A549 (cell line): ENCODE measurements at regions not wholly inside any gene's neighbourhood (a gene's known extent, or its start where the extent isn't known, plus 50 kb on each side); places are given as distances from the start of the nearest gene placed in this dataset.

Experiments
- CHD2 ChIP-seq: fragments of 150-350 bp; IDR thresholded peaks from 2 replicates; pipeline ENCODE4 v1.6.1; 2014; ENCODE audit warnings: low read length; ENCODE audit not compliant: partially characterized antibody
- CTCF ChIP-seq: fragments of >200 bp; sonication (Bioruptor Twin); formaldehyde crosslinking; IDR thresholded peaks from 3 replicates; pipeline ENCODE4 v1.5.1; 2016
- HOXA7 ChIP-seq: fragments of 250-450 bp; sonication (Bioruptor Pico); IDR thresholded peaks from 2 replicates; pipeline ENCODE4 v1.5.0; 2020; ENCODE audit warnings: mild to moderate bottlenecking, moderate library complexity
- KDM1A ChIP-seq: fragments of 200-600 bp; sonication (generic); IDR thresholded peaks from 2 replicates; pipeline ENCODE4 v1.6.1; 2016; ENCODE audit warnings: low read depth, mild to moderate bottlenecking
- POLR2A ChIP-seq: IDR thresholded peaks from 2 replicates; pipeline ENCODE4 v1.6.1; 2012; ENCODE audit warnings: mild to moderate bottlenecking, low read length
- RAD21 ChIP-seq, 2 experiments: fragments of >200 bp in 1 of 2; sonication (Bioruptor Twin) in 1 of 2; formaldehyde crosslinking in 1 of 2; IDR thresholded peaks in 1 of 2; conservative IDR thresholded peaks in 1 of 2; 2 replicates in 1 of 2; 3 replicates in 1 of 2; pipeline ENCODE4 v1.6.1; 2012 to 2018; ENCODE audit warnings: inconsistent platforms in 1 of 2
- RFX5 ChIP-seq: fragments of 450-650 bp; IDR thresholded peaks from 2 replicates; pipeline ENCODE4 v1.7.1; 2014; ENCODE audit warnings: antibody characterized with exemption, mild to moderate bottlenecking, moderate library complexity
- TP53 ChIP-seq: fragments of 250-450 bp; sonication (Bioruptor Pico); IDR thresholded peaks from 2 replicates; pipeline ENCODE4 v1.5.0; 2021; ENCODE audit warnings: mild to moderate bottlenecking, moderate library complexity
- TF ChIP-seq, protein P1 (sequence below): IDR thresholded peaks from 2 replicates; pipeline ENCODE4 v1.6.1; 2012
- TF ChIP-seq, protein P2 (sequence below): fragments of >200 bp; sonication (Bioruptor Twin); formaldehyde crosslinking; IDR thresholded peaks from 3 replicates; pipeline ENCODE4 v1.6.1; 2016

DNA sequence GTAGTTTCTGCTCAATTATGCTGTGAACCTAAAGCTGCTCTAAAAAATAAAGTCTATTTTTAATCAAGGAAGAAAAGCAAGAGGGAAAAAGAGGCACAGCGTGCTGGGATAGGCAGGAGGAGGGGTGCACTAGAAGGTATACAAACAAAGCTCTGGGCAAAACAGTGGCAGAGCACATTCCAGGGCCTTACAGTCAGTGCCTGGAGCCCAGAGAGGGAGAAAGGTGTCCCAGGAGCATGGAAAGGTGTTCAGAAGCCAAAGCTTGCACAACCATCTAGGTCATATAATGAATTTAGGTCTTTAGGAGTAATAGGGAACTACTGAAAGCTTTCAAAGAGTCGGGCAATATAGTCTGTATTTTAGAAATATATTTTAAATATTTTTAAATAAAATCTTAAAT, 163.6 kb upstream of the PALMD start:
- TF ChIP-seq, protein P1, sequence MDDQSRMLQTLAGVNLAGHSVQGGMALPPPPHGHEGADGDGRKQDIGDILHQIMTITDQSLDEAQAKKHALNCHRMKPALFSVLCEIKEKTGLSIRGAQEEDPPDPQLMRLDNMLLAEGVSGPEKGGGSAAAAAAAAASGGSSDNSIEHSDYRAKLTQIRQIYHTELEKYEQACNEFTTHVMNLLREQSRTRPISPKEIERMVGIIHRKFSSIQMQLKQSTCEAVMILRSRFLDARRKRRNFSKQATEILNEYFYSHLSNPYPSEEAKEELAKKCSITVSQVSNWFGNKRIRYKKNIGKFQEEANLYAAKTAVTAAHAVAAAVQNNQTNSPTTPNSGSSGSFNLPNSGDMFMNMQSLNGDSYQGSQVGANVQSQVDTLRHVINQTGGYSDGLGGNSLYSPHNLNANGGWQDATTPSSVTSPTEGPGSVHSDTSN = no peak
- TF ChIP-seq CTCF (no peak), CHD2 (no peak), POLR2A (no peak), RFX5 (no peak), RAD21 (conservative IDR thresholded peaks at IDR 0.05 in 1 of 2, IDR thresholded peaks at IDR 0.05 in 1 of 2) (no peak), HOXA7 (CRISPR knock-in tag) (no peak), KDM1A (no peak), TP53 (CRISPR knock-in tag) (no peak)
- TF ChIP-seq, protein P2, sequence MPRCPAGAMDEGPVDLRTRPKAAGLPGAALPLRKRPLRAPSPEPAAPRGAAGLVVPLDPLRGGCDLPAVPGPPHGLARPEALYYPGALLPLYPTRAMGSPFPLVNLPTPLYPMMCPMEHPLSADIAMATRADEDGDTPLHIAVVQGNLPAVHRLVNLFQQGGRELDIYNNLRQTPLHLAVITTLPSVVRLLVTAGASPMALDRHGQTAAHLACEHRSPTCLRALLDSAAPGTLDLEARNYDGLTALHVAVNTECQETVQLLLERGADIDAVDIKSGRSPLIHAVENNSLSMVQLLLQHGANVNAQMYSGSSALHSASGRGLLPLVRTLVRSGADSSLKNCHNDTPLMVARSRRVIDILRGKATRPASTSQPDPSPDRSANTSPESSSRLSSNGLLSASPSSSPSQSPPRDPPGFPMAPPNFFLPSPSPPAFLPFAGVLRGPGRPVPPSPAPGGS = no peak
